H1 (cell line): ENCODE measurements at regions not wholly inside any gene's neighbourhood (a gene's known extent, or its start where the extent isn't known, plus 50 kb on each side); places are given as distances from the start of the nearest gene placed in this dataset.

Experiments
- CTCF ChIA-PET: fragments of 300-600 bp; sonication (Branson Sonifier 250); formaldehyde crosslinking; loops from one replicate; lab custom pipeline; 2021; ENCODE audit not compliant: partially characterized antibody; lab: Charles Lee
- POLR2A ChIA-PET: fragments of 300-600 bp; sonication (Branson Sonifier 250); formaldehyde crosslinking; loops from one replicate; lab custom pipeline; 2021; ENCODE audit warnings: inconsistent platforms; ENCODE audit not compliant: partially characterized antibody; lab: Charles Lee
- DNase-seq, 2 experiments: peaks; one replicate each; pipeline versions ENCODE4 v3.0.0 to v3.0.0-alpha.2; 2010 to 2022; ENCODE audit warnings: low spot score in 2 of 2, low read depth in 1 of 2, mixed read lengths in 1 of 2
- FAIRE-seq: peaks from 2 replicates; lab custom pipeline; 2011; peaks lifted over from hg19 to GRCh38; lab: Jason Lieb, UNC
- H2AFZ ChIP-seq: 2 replicates; pipeline ENCODE4 v1.8.1; 2012; ENCODE audit warnings: low read length, inconsistent platforms
- H2AK5ac ChIP-seq: 2 replicates; pipeline ENCODE4 v1.6.1; 2013; ENCODE audit warnings: low read depth, low read length
- H2BK120ac ChIP-seq: replicated peaks from 2 replicates; pipeline ENCODE3; 2013; ENCODE audit warnings: low read depth, low read length, inconsistent platforms
- H2BK12ac ChIP-seq: 2 replicates; pipeline ENCODE4 v1.6.1; 2013; ENCODE audit warnings: low read depth, low read length
- H2BK15ac ChIP-seq: 2 replicates; pipeline ENCODE4 v1.6.1; 2013; ENCODE audit warnings: low read length
- H2BK20ac ChIP-seq: 2 replicates; pipeline ENCODE4 v1.6.1; 2013; ENCODE audit warnings: low read length
- H2BK5ac ChIP-seq: 2 replicates; pipeline ENCODE4 v1.6.1; 2013; ENCODE audit warnings: low read depth, low read length
- H3K14ac ChIP-seq: 2 replicates; pipeline ENCODE4 v1.6.1; 2013; ENCODE audit warnings: inconsistent platforms; ENCODE audit not compliant: insufficient read length
- H3K18ac ChIP-seq: 2 replicates; pipeline ENCODE4 v1.6.1; 2013; ENCODE audit warnings: low read length; ENCODE audit errors: extremely low read depth
- H3K23ac ChIP-seq: 2 replicates; pipeline ENCODE4 v1.6.1; 2013; ENCODE audit warnings: inconsistent platforms; ENCODE audit not compliant: insufficient read length
- H3K23me2 ChIP-seq: 2 replicates; pipeline ENCODE4 v1.6.1; 2013; ENCODE audit warnings: low read depth, low read length
- H3K27ac ChIP-seq: 2 replicates; pipeline ENCODE4 v1.6.1; 2011; ENCODE audit warnings: low read depth, low read length, inconsistent platforms
- H3K27me3 ChIP-seq, 4 experiments: replicated peaks in 1 of 4; 1 replicate in 1 of 4; 2 replicates in 3 of 4; pipeline versions ENCODE4 v1.6.1 to v1.8.1; 2011 to 2013; ENCODE audit warnings: low read length in 3 of 4, mild to moderate bottlenecking in 3 of 4, inconsistent platforms in 2 of 4, mixed read lengths in 2 of 4, moderate library complexity in 1 of 4; ENCODE audit not compliant: control insufficient read depth in 3 of 4, insufficient read depth in 3 of 4; ENCODE audit errors: extremely low read depth in 1 of 4
- H3K36me3 ChIP-seq, 4 experiments: 2 replicates each; pipeline versions ENCODE4 v1.6.1 to v1.8.1; 2011 to 2013; ENCODE audit warnings: mild to moderate bottlenecking in 4 of 4, low read length in 3 of 4, moderate library complexity in 2 of 4, control low read depth in 1 of 4, inconsistent platforms in 1 of 4; ENCODE audit not compliant: insufficient read depth in 4 of 4, control insufficient read depth in 2 of 4
- H3K4ac ChIP-seq: replicated peaks from 2 replicates; pipeline ENCODE3; 2013; ENCODE audit warnings: low read length, low read depth, mixed read lengths, inconsistent platforms; ENCODE audit not compliant: insufficient read length
- H3K4me1 ChIP-seq, 4 experiments: replicated peaks in 1 of 4; 1 replicate in 1 of 4; 2 replicates in 3 of 4; pipeline versions ENCODE4 v1.6.1 to v1.8.1; 2011 to 2013; ENCODE audit warnings: low read length in 3 of 4, inconsistent platforms in 2 of 4, mixed read lengths in 1 of 4; ENCODE audit not compliant: insufficient read depth in 4 of 4, control insufficient read depth in 3 of 4
- H3K4me2 ChIP-seq, 2 experiments: 2 replicates each; pipeline versions ENCODE4 v1.6.1 to v1.8.1; 2011 to 2013; ENCODE audit warnings: low read depth in 2 of 2, low read length in 2 of 2, control low read depth in 1 of 2, inconsistent platforms in 1 of 2, mild to moderate bottlenecking in 1 of 2; ENCODE audit not compliant: insufficient read depth in 1 of 2
- H3K4me3 ChIP-seq, 4 experiments: fragments of 200-600, 300-600 bp in 1 of 4; sonication (generic), shearing (Covaris generic), sonication (Bioruptor Twin) in 1 of 4; 2 replicates each; pipeline versions ENCODE4 v1.5.1 to v1.8.1; 2011 to 2016; ENCODE audit warnings: low read length in 4 of 4, low read depth in 3 of 4, control low read depth in 2 of 4, inconsistent platforms in 2 of 4, mild to moderate bottlenecking in 2 of 4, mixed read lengths in 1 of 4, moderate library complexity in 1 of 4; ENCODE audit not compliant: insufficient read depth in 2 of 4; ENCODE audit errors: extremely low read depth in 1 of 4
- H3K56ac ChIP-seq: replicated peaks from 2 replicates; pipeline ENCODE3; 2013; ENCODE audit warnings: low read depth, mild to moderate bottlenecking, mixed read lengths, low read length, inconsistent platforms; ENCODE audit not compliant: insufficient read length
- H3K79me1 ChIP-seq: 2 replicates; pipeline ENCODE4 v1.6.1; 2013; ENCODE audit warnings: low read depth, low read length, control low read depth
- H3K79me2 ChIP-seq, 2 experiments: 2 replicates each; pipeline versions ENCODE4 v1.6.1 to v1.8.1; 2012 to 2013; ENCODE audit warnings: low read length in 2 of 2, mild to moderate bottlenecking in 2 of 2, inconsistent platforms in 1 of 2; ENCODE audit not compliant: insufficient read depth in 2 of 2, control insufficient read depth in 1 of 2
- H3K9ac ChIP-seq, 4 experiments: replicated peaks in 1 of 4; 1 replicate in 1 of 4; 2 replicates in 3 of 4; pipeline versions ENCODE4 v1.6.1 to v1.8.1; 2011 to 2013; ENCODE audit warnings: low read depth in 3 of 4, low read length in 3 of 4, control low read depth in 2 of 4, mild to moderate bottlenecking in 2 of 4, moderate library complexity in 2 of 4, inconsistent platforms in 1 of 4; ENCODE audit errors: extremely low read depth in 1 of 4
- H3K9me3 ChIP-seq, 2 experiments: 2 replicates each; pipeline versions ENCODE4 v1.6.1 to v1.8.1; 2012 to 2013; ENCODE audit warnings: mild to moderate bottlenecking in 2 of 2, moderate library complexity in 2 of 2, control low read depth in 1 of 2, inconsistent platforms in 1 of 2, low read depth in 1 of 2, low read length in 1 of 2, mixed read lengths in 1 of 2; ENCODE audit not compliant: insufficient read depth in 2 of 2
- H4K20me1 ChIP-seq, 2 experiments: replicated peaks in 1 of 2; 2 replicates each; pipeline versions ENCODE3 to v1.8.1; 2011 to 2013; ENCODE audit warnings: inconsistent platforms in 2 of 2, low read length in 2 of 2, mild to moderate bottlenecking in 1 of 2; ENCODE audit not compliant: insufficient read depth in 2 of 2, control insufficient read depth in 1 of 2
- H4K5ac ChIP-seq: 2 replicates; pipeline ENCODE4 v1.6.1; 2013; ENCODE audit warnings: low read length, low read depth, mixed read lengths, inconsistent platforms; ENCODE audit not compliant: insufficient read length
- H4K8ac ChIP-seq: 2 replicates; pipeline ENCODE4 v1.8.0; 2013; ENCODE audit warnings: mild to moderate bottlenecking, moderate library complexity, low read length, inconsistent platforms; ENCODE audit not compliant: insufficient read depth; ENCODE audit errors: extremely low read depth
- H4K91ac ChIP-seq: replicated peaks from 2 replicates; pipeline ENCODE3; 2013; ENCODE audit warnings: low read length, mixed read lengths, inconsistent platforms; ENCODE audit not compliant: insufficient read length
- TEAD4 ChIP-seq: IDR thresholded peaks from 2 replicates; pipeline ENCODE4 v1.6.1; 2012; ENCODE audit warnings: low read depth, low read length, inconsistent platforms, mixed read lengths
- WGBS, 2 experiments: shearing (Covaris generic) in 1 of 2; methylation state at CpG; one replicate each; pipeline versions ENCODE4 v1.1.6 to v1.1.7; 2013 to 2015; ENCODE audit warnings: low lambda C conversion rate in 2 of 2, mixed read lengths in 2 of 2, inconsistent platforms in 1 of 2, low coverage in 1 of 2, missing lambda C conversion rate in 1 of 2; ENCODE audit not compliant: insufficient replicate concordance in 2 of 2, insufficient coverage in 1 of 2, insufficient read length in 1 of 2; ENCODE audit errors: extremely low coverage in 1 of 2, missing lambda C conversion rate in 1 of 2; 5-methylcytosine and 5-hydroxymethylcytosine counted together

DNA sequence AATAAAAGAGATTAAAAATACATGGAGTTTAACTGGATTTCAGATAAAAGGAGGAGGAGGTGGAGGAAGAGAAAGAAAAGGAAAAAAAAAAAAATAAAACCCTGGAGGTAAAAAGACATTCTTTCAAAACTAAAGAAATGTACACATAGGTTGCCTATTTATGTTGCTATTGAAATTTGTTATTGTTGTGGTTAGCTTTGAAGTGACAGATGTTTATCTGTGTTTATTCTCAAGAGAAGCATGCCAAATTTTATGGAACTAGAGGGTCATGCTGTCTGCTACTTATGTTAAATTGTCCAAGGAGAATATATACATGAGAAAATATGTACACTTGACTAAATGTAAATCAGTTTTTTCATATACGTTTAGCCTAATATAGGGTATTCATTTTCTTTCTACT lies 653.2 kb downstream of the DCDC2C start:
- Histone ChIP-seq H2BK15ac (no peak overlapping the region), H2AK5ac (no peak overlapping the region), H2BK120ac (no peak overlapping the region), H4K8ac (no peak overlapping the region), H3K79me2 (no peaks in the 10 kb centered on the region), H3K14ac (no peak overlapping the region), H2BK5ac (no peak overlapping the region), H2BK20ac (no peak overlapping the region), H3K18ac (no peak overlapping the region), H3K4me2 (no peak overlapping the region), H2AFZ (no peak overlapping the region), H3K23me2 (no peaks in the 10 kb centered on the region), H2BK12ac (no peak overlapping the region), H3K4me3 (no peak overlapping the region), H4K20me1 (no peaks in the 10 kb centered on the region), H3K23ac (no peak overlapping the region), H3K9ac (no peak overlapping the region)
- WGBS, 2 experiments, result 100% methylated on average over 1 of the region's 1 CpG; no CpG with 5 or more reads in 1 of the 2 experiments
- DNase-seq (no peak), FAIRE-seq (no peak)
- ChIA-PET POLR2A (no interaction called here), CTCF (interaction anchor here (1.2 kb wide), 1 partner anchor 358 kb away, joined by 3 read pairs; no protein-coding TSS in a partner anchor)
- no peak for TF ChIP-seq TEAD4
- TF ChIP-seq, all 59 proteins: peak for 0
- Histone ChIP-seq H3K4ac (no peak overlapping the region), H3K9me3 (peaks cover 4 to 6% of the 10 kb centered on the region in 2 experiments; a peak in 2 of 4 replicates), H3K4me1 (no peaks in the 10 kb centered on the region), H3K56ac (no peak overlapping the region), H3K27me3 (no peaks in the 10 kb centered on the region), H4K5ac (no peak overlapping the region), H3K79me1 (no peaks in the 10 kb centered on the region), H3K27ac (no peak overlapping the region), H3K36me3 (no peaks in the 10 kb centered on the region; a peak in 2 of 8 replicates), H4K91ac (no peak overlapping the region)
